Gastroesophageal sphincter (tissue), 4 donors: ENCODE measurements at regions not wholly inside any gene's neighbourhood (a gene's known extent, or its start where the extent isn't known, plus 50 kb on each side); places are given as distances from the start of the nearest gene placed in this dataset.

ENCODE experiments used
- ATAC-seq: fragments of 150-250 bp; one replicate; pipeline ENCODE4 v1.9.1; 2016; ENCODE audit warnings: mild to moderate bottlenecking, moderate library complexity
- H3K27ac ChIP-seq, 4 donors: fragments of 200-600 bp; sonication (generic) in 3 of 4; 1 replicate in 3 of 4; 2 replicates in 1 of 4; pipeline ENCODE4 v1.5.1; 2016 to 2019
- H3K27me3 ChIP-seq: fragments of 200-600 bp; sonication (generic); one replicate; pipeline ENCODE4 v1.5.1; 2019
- H3K36me3 ChIP-seq, 2 donors: fragments of 200-600 bp; sonication (generic); one replicate each; pipeline ENCODE4 v1.5.1; 2019; ENCODE audit warnings: control low read depth in 1 of 2
- H3K4me1 ChIP-seq, 3 donors: fragments of 200-600 bp; sonication (generic); 1 replicate in 2 of 3; 2 replicates in 1 of 3; pipeline ENCODE4 v1.5.1; 2016 to 2019; ENCODE audit warnings: control low read depth in 2 of 3
- H3K4me3 ChIP-seq, 2 donors: fragments of 200-600 bp; sonication (generic); one replicate each; pipeline ENCODE4 v1.5.1; 2019; ENCODE audit warnings: mild to moderate bottlenecking in 1 of 2, moderate library complexity in 1 of 2
- H3K9me3 ChIP-seq, 3 donors: fragments of 200-600 bp; sonication (generic); one replicate each; pipeline ENCODE4 v1.5.1; 2017 to 2019; ENCODE audit warnings: control low read depth in 2 of 3
- CTCF ChIP-seq, 4 experiments: fragments of 200-600 bp in 2 of 4; fragments of 450-650 bp in 2 of 4; sonication (generic) in 1 of 4; IDR thresholded peaks; one replicate each; pipeline ENCODE4 v1.5.1; 2017 to 2019; ENCODE audit warnings: antibody characterized with exemption in 4 of 4, mild to moderate bottlenecking in 2 of 4, moderate library complexity in 2 of 4
- EP300 ChIP-seq: sonication (generic); formaldehyde crosslinking; IDR thresholded peaks from one replicate; pipeline ENCODE4 v1.6.1; 2017; ENCODE audit warnings: antibody characterized with exemption, mild to moderate bottlenecking
- POLR2A ChIP-seq, 2 donors: fragments of 450-650 bp; IDR thresholded peaks; one replicate each; pipeline ENCODE4 v1.6.1; 2017; ENCODE audit warnings: antibody characterized with exemption in 2 of 2, mild to moderate bottlenecking in 2 of 2, moderate library complexity in 1 of 2
- POLR2AphosphoS5 ChIP-seq: sonication (generic); formaldehyde crosslinking; IDR thresholded peaks from one replicate; pipeline ENCODE4 v1.6.1; 2017; ENCODE audit warnings: antibody characterized with exemption
- WGBS, 2 donors: methylation state at CpG; one replicate each; pipeline ENCODE4 v1.1.5; 2018; ENCODE audit warnings: low coverage in 1 of 2; 5-methylcytosine and 5-hydroxymethylcytosine counted together

DNA sequence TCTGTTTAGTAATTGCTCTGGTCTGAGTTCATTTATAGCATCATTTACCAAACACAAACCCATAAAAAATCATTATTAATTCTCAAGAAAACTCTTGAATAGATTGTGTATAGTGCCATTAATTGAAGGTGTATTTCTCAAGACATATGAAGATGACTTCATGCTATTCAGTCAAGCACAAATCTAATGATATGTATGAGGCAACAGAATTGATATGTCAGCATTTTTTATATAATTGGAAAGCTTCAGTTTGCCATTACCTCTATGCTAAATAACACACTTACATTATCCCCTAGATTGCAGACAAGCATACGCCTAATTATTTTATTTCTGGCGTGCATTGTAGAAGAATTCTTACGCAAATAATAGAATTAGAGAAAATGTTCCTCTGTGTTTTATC, 461.8 kb downstream of the PDHA2 start:
- 76 to 97% methylated on average over 3 of the region's 3 CpGs for WGBS, 2 donors
- no peak for ATAC-seq
- Histone ChIP-seq H3K36me3 (no peaks in the 10 kb centered on the region), H3K27me3 (no peaks in the 10 kb centered on the region), H3K9me3 (no peaks in the 10 kb centered on the region), H3K4me3 (no peak overlapping the region), H3K4me1 (no peaks in the 10 kb centered on the region), H3K27ac (no peak overlapping the region)
- no peak for TF ChIP-seq POLR2AphosphoS5
- TF ChIP-seq EP300 = no peak
- TF ChIP-seq CTCF (IDR thresholded peaks at IDR 0.05) = no peak
- no peak for TF ChIP-seq POLR2A (IDR thresholded peaks at IDR 0.05)

- no peaks in the 10 kb centered on the region for H3K27me3 ChIP-seq
- no peak for ATAC-seq
- no peaks in the 10 kb centered on the region for H3K9me3 ChIP-seq
- H3K4me1 ChIP-seq = no peaks in the 10 kb centered on the region
- WGBS, 2 donors = 5 to 25% methylated on average over 1 of the region's 1 CpG
- no peak overlapping the region for H3K27ac ChIP-seq
- TF ChIP-seq POLR2AphosphoS5 = no peak
- TF ChIP-seq EP300 = no peak
- TF ChIP-seq CTCF (IDR thresholded peaks at IDR 0.05) = no peak
- TF ChIP-seq POLR2A (IDR thresholded peaks at IDR 0.05) = no peak
- H3K4me3 ChIP-seq = no peak overlapping the region
- H3K36me3 ChIP-seq = no peaks in the 10 kb centered on the region
Observed at GRCh38 chr4:96305030-96305429, 465.1 kb downstream of the PDHA2 start.

DNA sequence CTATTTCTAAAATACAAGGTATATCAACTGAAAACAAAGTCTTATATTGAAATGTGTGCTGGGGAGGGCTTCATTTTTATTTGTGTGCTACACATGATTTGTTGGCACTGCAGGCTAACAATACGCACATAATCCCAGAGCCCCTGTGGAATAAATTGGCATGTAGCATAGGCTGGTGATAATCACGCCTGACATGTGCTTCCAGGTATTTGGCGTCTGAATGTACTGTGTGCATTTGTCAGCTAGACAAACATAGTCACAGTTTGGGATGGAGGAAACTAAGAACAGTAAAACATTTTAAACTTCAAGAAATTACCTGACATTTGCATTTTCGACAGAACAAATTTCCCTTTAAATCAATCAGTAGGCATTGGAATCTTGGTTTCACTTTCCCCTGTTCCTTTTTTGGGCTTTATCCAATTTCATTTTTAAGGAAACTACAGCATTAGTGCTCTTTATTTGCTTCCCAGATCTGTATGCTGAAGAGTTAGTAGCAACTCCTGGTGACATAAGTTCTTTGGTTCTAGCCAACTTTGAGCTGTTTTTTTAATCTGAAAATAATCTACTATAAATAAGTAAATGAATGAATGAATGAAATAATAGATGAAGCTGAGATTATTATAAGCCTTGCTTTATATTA, 472.3 kb downstream of the PDHA2 start:
- Histone ChIP-seq H3K27me3 (no peaks in the 10 kb centered on the region), H3K4me1 (no peaks in the 10 kb centered on the region), H3K36me3 (no peaks in the 10 kb centered on the region), H3K4me3 (no peak overlapping the region), H3K27ac (no peak overlapping the region), H3K9me3 (no peaks in the 10 kb centered on the region)
- 46 to 70% methylated on average over 4 of the region's 4 CpGs for WGBS, 2 donors
- no peak for TF ChIP-seq POLR2AphosphoS5
- no peak for TF ChIP-seq EP300
- no peak for TF ChIP-seq CTCF (IDR thresholded peaks at IDR 0.05)
- TF ChIP-seq POLR2A (IDR thresholded peaks at IDR 0.05) = no peak
- no peak for ATAC-seq

GRCh38 chr4:96315815-96316214, 475.9 kb downstream of the PDHA2 start:
- ATAC-seq = no peak
- WGBS, 2 donors = 0% methylated on average over 1 of the region's 2 CpGs; no CpG with 5 or more reads in 1 of the 2 donors
- Histone ChIP-seq H3K27me3 (no peaks in the 10 kb centered on the region), H3K4me1 (no peaks in the 10 kb centered on the region), H3K27ac (no peak overlapping the region), H3K9me3 (no peaks in the 10 kb centered on the region), H3K4me3 (no peak overlapping the region), H3K36me3 (no peaks in the 10 kb centered on the region)
- TF ChIP-seq POLR2AphosphoS5 = no peak

GRCh38 chr4:96316776-96317175, 476.9 kb downstream of the PDHA2 start:
- Histone ChIP-seq H3K27ac (no peak overlapping the region), H3K4me3 (no peak overlapping the region), H3K27me3 (no peaks in the 10 kb centered on the region), H3K9me3 (no peaks in the 10 kb centered on the region), H3K36me3 (no peaks in the 10 kb centered on the region), H3K4me1 (no peaks in the 10 kb centered on the region)
- TF ChIP-seq POLR2A (IDR thresholded peaks at IDR 0.05) = no peak
- no peak for TF ChIP-seq POLR2AphosphoS5
- no peak for TF ChIP-seq EP300
- no peak for TF ChIP-seq CTCF (IDR thresholded peaks at IDR 0.05)
- WGBS, 2 donors = 71 to 86% methylated on average over 1 to 2 of the region's 2 CpGs
- no peak for ATAC-seq
